Tibial nerve (tissue), 3 donors: ENCODE measurements at regions not wholly inside any gene's neighbourhood (a gene's known extent, or its start where the extent isn't known, plus 50 kb on each side); places are given as distances from the start of the nearest gene placed in this dataset.

Experiments used
- POLR2A ChIP-seq, 2 donors: fragments of 450-650 bp; IDR thresholded peaks; one replicate each; pipeline ENCODE4 v1.6.1; 2017; ENCODE audit warnings: antibody characterized with exemption in 2 of 2, mild to moderate bottlenecking in 2 of 2, moderate library complexity in 2 of 2
- TF ChIP-seq, protein P1 (sequence below), 5 experiments: fragments of 200-600 bp in 3 of 5; fragments of 450-650 bp in 2 of 5; sonication (generic) in 3 of 5; IDR thresholded peaks; one replicate each; pipeline ENCODE4 v1.5.1; 2016 to 2019; ENCODE audit warnings: antibody characterized with exemption in 5 of 5, mild to moderate bottlenecking in 3 of 5, moderate library complexity in 2 of 5

DNA sequence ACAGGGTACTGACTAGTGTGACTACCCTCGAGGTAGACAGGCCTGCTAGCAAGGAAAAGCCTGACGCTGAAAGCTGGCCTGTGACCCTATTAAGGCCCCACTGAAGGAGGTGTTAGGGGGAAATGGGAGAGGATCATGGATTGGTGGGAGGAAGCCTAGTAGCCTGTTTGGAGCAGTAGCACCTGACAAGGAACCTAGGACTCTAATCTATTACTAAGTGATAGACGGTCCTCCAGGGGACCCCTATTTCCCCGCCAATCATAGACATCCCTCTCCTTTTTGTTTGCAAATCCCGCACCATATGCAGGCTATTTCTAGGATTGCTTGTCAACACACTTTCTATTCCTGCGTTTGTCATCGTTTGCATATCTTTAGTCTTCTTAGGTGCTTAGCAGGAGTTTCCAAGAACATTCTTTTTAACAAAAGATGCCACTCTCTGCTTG, 1338.8 kb upstream of the MIR17HG start:
- TF ChIP-seq, protein P1, sequence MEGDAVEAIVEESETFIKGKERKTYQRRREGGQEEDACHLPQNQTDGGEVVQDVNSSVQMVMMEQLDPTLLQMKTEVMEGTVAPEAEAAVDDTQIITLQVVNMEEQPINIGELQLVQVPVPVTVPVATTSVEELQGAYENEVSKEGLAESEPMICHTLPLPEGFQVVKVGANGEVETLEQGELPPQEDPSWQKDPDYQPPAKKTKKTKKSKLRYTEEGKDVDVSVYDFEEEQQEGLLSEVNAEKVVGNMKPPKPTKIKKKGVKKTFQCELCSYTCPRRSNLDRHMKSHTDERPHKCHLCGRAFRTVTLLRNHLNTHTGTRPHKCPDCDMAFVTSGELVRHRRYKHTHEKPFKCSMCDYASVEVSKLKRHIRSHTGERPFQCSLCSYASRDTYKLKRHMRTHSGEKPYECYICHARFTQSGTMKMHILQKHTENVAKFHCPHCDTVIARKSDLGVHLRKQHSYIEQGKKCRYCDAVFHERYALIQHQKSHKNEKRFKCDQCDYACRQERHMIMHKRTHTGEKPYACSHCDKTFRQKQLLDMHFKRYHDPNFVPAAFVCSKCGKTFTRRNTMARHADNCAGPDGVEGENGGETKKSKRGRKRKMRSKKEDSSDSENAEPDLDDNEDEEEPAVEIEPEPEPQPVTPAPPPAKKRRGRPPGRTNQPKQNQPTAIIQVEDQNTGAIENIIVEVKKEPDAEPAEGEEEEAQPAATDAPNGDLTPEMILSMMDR (IDR thresholded peaks at IDR 0.05): no peak
- TF ChIP-seq POLR2A (IDR thresholded peaks at IDR 0.05): no peak
